NCI-H526 treated with DMSO at 0.1 percent for 48 hours (cell line): ENCODE measurements at regions not wholly inside any gene's neighbourhood (a gene's known extent, or its start where the extent isn't known, plus 50 kb on each side); places are given as distances from the start of the nearest gene placed in this dataset.

Experiments used
- DNase-seq: peaks from one replicate; lab custom pipeline; 2025; lab: John Stamatoyannopoulos, UW

DNA sequence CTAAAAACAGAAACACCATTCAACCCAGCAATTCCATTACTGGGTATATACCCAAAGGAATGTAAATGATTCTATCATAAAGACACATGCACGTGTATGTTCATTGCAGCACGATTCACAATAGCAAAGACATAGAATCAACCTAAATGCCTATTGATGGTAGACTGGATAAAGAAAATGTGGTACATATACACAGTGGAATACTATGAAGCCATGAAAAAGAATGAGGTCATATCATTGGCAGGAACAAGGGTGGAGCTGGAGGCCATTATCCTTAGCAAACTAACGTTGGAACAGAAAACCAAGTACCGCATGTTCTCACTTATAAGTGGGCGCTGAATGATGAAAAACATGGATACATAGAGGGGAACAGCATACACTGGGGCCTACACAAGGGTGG lies 77.2 kb upstream of the MYOCD start:
- DNase-seq = no peak

DNA sequence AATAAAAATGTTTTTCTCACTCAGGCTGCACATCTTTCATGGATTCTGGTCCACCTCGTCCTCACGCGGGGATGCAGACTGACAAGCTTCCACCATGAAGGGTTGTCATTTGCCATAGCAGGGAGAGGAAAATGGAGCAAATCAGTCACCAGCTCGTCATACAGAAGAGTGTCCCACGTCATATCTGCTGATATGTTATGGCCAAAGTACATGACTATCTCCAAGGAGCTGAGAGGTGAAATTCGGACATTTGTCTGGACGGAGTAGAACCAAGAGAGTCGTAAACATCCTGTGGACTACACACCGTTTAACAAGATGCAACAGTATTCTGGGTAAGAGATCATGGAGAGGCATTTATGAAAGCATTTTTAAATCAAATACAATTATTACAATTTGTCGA lies 75.3 kb upstream of the MYOCD start:
- no peak for DNase-seq

DNA sequence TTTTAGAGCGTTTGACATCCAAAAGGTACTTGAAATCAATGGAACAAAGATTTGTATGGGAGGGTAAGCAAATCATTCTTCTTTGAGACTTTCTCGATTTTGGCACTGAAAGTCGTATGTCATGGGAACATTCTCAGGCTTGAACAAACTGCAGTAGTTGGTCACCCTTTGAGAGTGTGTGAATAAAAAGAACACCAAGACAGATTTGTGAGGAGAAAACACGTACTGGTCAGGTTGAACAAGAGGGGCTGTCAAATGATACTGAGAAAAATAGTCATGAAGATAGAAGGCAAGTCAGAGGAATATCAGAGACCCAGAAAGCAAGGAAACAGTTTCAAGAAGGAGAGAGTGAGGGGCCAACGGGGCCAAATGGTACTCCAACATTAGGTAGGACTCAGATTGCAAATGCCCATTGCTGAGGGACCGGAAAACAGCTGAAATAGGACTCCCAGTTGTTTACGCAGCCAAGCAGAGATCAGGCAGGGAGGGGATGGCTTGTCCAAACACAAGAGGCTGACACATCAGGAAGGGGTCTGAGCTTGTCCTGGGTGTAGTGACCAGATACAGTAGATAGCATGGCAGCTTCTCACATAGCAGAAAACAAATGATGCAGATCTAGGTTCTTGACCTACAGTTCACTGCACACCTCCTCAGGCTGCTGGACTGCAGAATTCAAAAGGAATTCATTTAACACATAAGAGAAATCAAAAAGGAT lies 74.5 kb upstream of the MYOCD start:
- DNase-seq = no peak

DNA sequence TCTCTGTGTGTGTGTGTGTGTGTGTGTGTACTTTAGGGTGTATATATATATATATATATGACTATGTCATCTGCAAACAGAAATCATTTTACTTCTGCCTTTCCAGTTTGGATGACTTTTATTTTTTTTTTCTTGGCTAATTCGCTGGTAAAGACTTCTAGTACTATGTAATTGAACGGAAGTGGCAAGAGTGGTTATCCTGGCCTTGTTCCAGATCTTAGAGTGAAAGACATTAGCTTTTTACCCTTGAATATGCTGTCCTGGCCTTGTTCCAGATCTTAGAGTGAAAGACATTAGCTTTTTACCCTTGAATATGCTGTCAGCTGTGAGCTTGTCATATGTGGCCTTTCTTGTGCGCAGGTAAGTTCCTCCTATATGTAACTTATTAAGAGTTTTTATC lies 72.7 kb upstream of the MYOCD start:
- no peak for DNase-seq

DNA sequence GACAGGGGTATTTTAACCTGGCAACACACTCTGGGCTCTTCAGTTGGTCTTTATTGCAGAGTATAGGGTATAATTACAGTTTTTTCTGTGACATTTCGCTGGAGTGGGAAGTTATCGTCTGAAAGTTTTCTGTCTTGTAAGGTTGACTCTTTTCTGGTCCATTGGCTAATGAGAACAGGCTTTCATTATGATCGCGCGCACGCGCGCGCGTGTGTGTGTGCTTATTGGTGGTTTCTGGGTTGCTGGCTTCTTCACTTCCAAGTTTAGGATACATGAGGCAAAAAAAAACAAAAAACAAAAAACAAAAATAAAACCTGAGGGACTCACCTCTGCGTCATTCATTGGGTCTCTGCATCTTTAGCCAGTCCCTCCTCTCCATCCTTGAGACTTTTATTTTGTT lies 68.7 kb upstream of the MYOCD start:
- DNase-seq = no peak

DNA sequence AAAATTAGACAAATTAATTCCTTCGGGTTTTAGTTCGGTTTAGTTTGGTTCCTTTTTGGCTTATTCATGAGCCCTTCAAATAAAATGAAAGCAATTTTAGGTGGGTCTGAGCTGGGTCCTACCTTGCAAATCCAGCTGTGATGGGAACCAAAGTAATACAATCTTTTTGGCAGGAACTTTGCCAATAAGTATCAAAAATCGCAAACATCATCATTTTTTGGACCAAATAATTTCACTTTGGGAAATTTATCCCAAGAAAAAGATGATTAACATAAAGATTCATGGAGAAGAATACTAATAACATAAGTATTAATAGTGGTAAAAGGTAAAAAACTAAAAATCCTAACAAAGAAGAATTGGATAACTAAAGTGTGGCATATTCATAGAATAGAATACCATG lies 67.8 kb upstream of the MYOCD start:
- DNase-seq = no peak

DNA sequence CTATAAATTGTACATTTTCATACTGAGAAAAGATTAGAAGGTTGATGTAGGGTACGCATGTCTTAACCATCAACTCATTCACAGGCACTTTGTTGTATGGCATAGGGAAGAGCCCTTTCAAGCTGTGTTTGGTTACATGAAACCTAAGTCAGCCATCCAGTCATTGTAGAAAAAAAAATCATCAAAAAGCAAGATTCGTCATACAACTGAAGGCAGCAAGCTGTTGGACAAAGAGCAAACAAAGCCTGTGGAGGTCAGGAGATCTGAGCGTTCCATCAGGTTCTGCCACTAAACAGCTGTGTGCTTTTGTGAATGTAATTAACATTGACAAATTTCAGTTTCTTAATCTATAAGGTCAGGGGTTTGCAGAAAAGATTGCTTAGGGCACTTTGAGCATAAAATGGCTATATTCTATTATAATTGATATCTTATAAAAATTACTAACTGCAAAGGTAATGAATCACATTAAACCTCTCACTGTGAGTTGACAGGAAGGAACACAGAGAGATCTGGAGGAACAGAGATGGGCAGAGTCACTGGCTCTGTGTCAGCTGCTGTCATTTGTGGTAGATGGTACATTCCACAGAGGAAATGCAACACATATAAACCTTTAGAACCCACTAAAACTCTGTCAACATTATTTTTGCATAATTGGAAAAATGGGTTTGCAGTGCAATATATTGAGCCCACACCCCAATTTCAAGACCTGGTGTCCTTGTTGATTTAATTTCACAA lies 66.3 kb upstream of the MYOCD start:
- DNase-seq = no peak

DNA sequence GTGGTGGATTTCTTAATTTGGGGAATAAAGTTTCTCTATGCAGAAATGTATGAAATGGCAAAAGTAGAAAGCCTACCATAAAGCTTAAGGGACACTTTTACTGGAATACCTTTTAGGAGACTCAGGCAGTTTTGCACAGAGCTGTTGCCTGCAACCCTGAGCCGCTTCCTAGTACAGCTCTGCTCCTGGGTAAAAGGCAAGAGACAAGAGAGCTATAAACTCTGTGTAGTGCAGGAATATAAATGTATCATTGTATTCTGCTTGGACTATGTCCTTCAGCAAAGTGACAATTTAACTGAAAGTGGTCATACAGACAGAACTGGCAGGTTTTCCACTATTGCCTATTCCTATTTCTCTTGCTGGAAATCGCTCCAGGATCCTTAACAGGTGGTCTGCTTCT lies 65.3 kb upstream of the MYOCD start:
- no peak for DNase-seq

DNA sequence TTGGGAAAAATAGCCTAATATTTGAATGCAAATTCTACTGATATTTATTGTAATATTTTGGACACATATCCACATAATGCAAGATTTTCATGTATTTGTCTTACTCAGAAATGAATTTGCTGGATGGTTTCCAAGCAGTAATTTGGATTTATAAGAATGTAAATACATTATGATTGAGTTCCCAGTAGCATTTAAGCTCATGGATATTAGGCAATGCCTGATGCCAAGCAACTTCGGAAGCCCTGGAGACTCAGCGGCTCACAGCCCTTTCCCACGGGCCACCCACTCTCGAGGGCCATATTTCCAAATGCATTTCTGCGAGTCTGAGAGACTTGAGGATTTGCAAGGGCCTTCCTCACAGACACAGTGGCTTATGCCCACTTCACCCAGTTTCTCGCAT lies 62.1 kb upstream of the MYOCD start:
- no peak for DNase-seq

DNA sequence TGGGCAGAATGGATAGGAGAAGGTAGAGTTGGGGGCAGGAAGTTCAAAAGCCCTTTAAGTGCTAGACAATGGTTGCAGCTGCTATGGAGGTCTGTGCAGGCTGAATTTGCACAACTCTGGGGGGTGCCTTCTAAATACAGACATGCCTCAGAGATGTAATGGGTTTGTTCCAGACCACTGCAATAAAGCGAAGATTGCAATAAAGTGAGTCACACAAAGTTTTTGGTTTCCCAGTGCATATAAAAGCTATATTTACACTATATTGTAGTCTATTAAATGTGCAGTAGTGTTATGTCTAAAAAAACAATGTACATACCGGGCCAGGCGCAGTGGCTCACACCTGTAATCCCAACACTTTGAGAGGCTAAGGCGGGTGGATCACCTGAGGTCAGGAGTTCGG lies 60.5 kb upstream of the MYOCD start:
- no peak for DNase-seq

DNA sequence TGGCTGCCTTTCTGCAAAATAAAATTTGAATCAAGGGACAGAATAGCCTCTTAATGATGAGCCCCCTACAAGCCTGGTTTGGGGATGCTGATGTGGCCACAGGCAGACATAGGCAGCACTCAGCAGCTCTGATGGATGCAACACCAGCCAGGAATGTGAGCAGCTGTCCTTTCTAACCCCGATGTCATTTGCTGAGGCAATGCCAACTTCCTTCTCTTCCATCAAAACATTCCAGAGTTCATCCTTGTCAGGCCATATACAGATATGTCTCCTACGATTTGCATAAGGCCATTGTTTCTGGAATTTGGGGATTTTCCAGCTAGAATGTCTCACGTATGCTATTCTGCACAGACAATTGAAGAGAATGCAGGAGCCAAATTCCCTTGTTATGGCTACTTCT lies 52.1 kb upstream of the MYOCD start:
- no peak for DNase-seq
